ENCODE measurements at regions not wholly inside any gene's neighbourhood (a gene's known extent, or its start where the extent isn't known, plus 50 kb on each side); places are given as distances from the start of the nearest gene placed in this dataset.
"Not testable (repeated sequence)": the region's sequence is repeated elsewhere in the genome, so short reads cannot be mapped to it uniquely, and the experiment has no call there.

DNA sequence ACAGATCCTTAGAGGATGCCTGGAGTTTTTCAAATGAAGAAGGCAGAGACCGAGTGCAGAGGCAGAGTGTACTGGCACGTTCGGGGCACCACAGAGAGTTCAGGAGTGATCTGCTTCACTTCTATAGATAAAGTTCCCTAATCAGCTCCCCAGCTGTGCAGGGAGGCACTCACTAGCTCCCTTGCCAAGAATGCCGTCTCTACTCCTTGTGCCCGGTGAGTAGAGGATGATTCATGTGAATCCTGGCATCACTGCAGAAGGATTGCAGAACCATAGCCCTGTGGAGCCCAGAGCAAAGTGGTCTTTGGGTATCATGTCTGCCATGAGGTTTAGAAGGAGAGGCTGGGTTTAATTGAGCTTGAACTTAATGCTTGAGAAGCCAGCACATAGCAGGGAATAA lies 510.1 kb upstream of the RAB6C start:
- DNase-seq: no peak

GRCh38 chr2:129469871-129470270 lies 509.6 kb upstream of the RAB6C start:
- no peak for DNase-seq

- no peak for DNase-seq
Observed at GRCh38 chr2:129478902-129479517, 500.5 kb upstream of the RAB6C start.

DNA sequence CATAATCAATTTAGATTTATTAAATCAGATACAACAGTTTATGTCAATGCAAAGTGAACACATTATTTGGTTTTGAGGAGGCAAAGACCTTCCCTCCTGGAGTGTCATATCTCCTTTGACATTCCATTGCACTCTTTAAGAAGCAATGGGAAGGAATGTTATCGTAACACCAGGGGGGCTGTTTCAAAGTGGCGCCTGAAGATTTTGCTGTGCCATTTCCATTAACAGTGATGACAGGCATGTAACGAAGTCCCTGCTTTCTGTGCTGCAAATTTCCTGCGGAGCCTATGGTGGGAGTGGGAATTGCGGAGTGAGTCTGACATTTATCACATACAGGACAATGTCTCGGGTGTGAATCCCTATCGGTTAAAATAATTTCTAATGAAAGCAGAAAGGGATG lies 499.6 kb upstream of the RAB6C start:
- no peak for DNase-seq

DNA sequence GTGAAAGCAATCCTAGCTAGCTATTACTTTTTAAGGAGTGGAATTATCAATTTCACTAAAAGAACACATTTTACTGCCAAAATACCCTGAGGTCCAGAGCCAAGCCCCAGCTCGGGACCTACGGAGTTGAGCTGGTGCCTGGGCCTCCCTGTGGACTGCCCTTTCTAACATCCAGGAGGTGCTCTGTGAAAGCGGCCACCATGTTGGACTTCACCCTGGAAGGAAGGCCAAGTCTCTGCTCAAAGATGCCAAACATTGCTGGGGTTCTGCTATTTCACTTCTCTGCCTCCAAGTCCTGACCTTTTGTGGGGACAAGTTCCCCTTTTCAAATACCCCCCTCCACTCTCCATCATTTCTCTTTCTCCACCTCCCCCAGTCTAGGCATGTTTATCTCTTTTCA lies 498.7 kb upstream of the RAB6C start:
- DNase-seq: no peak

DNA sequence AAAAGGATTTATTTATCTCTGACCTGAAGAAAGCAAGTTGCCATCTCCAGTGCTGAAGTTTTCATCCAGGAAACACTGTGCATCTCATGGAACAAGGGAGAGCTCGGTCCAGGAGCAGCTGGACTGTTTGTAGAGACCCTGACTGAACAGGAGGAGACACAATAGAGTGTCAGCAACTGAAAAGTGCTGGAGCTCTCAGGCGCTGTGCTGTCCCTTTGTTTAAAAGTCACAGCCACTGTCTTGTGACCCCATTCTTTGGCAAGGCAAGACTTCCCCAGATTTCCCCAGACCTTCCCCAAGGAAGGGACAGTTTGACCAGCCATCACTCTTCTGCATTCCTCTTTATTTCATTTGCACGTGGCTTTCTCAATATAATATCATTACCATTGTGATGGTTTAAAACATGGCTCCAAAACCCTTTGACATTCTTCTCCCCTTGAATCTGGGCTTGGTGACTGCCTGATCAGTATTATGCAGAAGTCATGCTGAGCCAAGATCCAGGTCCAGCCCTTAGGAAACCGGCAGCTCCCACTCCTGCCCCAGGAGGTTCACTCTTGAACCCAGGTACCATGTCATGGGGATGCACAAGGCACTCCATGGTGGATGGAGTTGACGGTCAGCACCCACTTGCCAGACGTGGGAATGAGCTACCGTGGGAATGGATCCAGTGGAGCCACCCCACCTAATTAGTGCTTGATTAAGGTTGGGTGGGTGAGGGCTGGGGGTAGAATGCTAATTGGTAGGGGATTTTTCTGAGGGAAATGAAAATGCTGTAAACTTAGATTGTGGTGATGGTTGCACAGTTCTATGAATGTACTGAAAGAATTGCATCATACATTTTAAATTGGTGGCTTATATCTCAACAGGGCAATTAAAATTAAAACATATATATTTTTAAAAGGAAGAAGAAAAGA lies 497.9 kb upstream of the RAB6C start:
- DNase-seq: no peak

DNA sequence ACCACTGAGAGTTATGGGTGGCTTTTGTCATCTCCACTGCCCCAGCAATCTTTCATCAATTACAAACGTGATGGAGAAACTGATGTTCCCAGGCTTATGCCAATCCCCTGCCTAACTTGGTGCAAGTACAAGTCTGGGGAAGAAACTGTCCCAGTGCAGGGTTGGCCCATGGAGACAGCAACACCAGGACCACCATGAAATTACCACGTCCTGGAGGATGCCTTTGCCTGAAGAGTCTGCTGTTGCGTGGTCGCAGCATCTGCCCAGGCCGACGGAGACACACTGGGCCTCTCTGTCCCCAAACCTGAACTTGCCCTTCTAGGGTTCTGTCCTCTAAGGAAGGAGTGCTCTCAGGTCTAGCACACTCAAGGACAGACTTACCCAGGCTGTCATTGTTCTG lies 496.8 kb upstream of the RAB6C start:
- DNase-seq: no peak

- DNase-seq: no peak
Observed at GRCh38 chr2:129483366-129483765, 496.1 kb upstream of the RAB6C start.

DNA sequence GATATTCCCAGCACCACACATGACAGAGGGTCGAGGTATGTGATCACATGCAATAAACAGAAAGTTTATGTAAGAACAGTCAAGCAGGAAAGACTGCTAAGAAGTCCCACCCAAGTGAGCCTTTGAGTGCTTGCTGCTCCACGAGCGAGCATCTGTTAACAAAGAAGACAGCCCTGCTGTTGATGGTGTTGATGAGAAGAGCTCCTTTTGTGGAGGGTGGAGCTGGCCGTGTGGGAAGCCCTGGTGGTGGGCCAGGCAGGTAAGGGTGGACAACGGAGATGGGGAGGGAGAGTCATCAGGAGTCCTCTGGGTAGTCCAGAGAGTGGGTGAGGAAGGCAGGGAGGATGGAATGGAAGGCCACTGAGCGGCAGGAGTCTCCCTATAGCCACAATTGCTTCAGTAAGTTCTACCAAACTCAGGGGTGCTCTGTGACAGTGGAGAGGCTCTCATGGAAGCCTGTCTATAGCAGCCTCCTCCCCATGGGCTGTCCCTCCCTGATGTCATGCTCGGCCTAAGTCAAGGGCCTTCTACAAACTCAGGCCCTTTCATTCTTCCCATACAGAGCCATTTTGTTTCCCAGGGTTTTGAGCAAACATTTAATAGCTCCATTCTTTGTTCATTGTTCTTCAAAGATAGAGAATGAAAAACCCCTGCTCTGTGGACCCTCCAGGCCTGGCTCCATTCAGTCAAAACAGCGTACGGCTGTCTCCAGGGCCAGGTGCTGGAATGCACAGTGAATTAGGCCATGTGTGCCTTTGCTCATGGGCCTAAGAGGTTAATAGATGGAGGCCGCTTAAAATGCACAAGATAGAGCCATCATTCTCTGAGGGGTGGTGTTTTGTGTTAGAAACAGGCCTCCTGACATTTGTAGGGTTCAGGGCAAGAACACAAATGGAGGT lies 494.2 kb upstream of the RAB6C start:
- no peak for DNase-seq

- no peak for DNase-seq
Observed at GRCh38 chr2:129488376-129488775, 491.1 kb upstream of the RAB6C start.

DNA sequence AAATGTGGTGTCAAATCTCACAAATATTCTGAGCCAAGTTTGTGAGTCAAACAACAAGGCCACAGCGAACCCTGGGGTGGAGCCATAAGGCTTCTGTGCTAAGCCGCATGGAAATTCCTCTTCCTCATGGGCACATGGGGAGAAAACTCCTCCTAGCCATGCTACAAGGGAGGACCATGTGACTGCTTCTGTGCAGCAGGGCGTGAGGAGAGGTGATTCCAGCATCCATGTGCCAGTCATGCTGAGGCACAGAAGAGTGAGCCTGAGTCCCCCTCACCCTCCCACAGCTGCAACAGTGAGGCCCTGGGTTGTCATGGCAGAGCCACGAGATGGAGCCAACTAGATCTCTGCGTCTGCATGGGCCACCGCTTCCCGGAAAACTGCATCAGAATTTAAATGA lies 488.8 kb upstream of the RAB6C start:
- no peak for DNase-seq

DNA sequence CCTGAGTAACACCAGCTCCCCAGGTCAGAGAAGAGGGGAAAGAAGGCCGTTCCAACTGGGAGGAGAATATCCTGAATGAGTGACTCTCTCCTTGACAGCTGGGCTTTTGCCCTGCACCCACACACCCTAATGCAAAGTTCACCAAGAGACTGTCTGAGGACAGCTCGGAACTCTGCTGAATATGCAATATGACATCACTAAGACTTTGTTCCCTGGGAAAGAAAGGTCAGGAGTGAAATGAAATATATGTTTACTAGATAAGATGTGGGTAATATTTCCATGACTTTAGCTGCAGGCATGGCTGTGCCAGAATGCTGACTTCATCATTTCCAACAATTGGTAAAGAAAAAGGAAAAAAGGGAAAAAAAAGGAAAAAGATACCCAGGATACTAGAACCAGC lies 488.2 kb upstream of the RAB6C start:
- DNase-seq: no peak

DNA sequence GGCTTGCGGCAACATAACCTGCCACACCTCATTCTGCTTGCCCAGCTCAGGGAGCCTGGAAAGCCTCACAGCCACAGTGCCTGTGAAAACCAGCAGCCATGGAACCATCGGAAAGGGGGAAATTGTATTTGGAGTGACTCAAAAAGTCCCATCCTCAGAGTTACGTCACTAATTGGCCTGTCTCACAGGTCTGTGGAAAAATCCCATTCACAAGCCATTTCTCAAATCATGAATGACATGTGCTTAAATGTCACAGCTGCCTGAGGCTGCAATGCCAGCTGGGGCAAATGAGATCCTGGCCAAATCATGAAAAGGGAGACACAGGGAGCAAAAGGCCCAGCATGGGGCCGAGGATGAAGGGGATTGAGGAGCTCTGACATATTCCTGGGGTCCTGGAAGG lies 486.9 kb upstream of the RAB6C start:
- no peak for DNase-seq

DNA sequence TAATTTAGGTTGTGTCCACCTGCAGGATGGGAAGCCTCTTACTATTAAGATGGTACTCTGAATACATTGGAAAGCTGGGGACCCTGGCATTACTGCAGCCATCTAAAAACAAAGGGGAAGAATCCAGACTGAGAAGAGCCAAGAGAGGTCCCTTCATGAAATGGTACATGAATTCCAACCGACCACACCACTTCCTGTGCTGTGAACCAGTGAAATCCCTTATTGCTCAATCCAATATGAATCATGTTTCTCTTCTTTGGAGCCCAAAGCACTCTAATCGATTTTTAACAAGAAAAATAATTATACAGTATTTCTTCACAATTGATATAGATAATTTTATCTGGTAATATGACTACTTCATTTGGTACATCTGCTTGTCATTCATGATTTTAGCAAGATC lies 479.7 kb upstream of the RAB6C start:
- no peak for DNase-seq

GRCh38 chr2:129502781-129503180 lies 476.7 kb upstream of the RAB6C start:
- DNase-seq: no peak

- no peak for DNase-seq
Observed at GRCh38 chr2:129504646-129505045, 474.8 kb upstream of the RAB6C start.

DNA sequence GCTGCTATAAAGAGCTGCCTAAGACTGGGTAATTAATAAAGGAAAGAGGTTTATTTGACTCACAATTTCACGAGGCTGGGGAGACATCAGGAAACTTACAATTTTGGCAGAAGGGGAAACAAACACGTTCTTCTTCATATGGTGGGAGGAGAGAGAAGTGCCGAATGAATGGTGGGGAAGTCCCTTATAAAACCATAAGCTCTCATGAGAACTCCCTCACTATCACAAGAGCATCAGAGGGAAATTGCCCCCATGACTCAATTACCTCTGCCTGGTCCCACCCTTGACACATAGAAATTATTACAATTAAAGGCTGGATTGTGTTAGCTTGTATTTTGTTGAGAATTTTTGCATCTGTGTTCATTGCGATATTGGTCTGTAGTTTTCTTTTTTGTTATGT lies 460.5 kb upstream of the RAB6C start:
- DNase-seq: no peak

DNA sequence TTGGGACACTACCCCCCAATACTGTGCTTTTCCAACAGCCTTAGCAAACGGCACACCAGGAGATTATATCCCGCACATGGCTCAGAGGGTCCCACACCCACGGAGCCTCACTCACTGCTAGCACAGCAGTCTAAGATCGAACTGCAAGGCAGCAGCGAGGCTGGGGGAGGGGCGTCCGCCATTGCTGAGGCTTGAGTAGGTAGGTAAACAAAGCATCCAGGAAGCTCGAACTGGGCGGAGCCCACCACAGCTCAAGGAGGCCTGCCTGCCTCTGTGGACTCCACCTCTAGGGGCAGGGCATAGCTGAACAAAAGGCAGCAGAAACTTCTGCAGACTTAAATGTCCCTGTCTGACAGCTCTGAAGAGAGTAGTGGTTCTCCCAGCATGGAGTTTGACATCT lies 447.3 kb upstream of the RAB6C start:
- DNase-seq: not testable (repeated sequence)

DNA sequence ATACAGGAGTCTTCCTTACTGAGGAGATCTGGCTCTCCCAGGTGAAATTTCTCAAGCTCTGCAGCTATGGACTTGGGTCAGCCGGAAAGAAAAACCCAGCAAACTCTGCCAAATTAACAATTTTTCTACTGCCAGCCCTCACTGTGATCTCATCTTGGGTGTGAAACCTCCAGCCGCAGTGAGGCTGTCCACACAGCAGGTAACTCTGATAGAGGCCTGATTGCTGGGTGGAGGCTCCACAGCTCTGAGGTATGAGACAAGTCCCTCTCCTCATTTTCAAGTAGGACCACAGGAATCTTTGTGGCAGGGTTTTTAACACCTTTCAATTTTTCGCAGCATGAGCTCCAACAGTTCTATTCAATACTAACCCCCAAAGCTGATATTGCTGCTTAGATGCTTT lies 430.6 kb upstream of the RAB6C start:
- no peak for DNase-seq

- DNase-seq: no peak
Observed at GRCh38 chr2:129550536-129550935, 428.9 kb upstream of the RAB6C start.

GRCh38 chr2:129554373-129554772 lies 425.1 kb upstream of the RAB6C start:
- DNase-seq: no peak

DNA sequence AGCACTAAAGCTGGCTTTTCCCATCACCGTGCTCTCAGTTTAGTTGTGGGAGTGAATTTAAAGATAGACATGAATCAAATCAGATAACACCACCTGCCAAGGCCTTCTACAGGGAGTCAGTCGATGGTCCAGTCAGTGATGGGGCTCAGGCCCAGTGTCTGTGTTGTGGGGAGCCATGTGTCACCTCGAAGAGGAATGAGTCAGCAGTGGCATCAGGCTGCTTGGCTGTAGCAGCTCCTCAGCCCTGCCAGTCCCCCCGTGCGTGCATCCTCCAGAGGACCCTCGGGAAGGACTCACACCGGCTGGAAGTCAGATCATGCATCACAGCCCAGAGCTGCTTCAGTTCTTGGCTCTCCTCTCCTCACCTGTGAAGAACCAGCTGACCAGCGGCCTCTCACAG lies 420.4 kb upstream of the RAB6C start:
- no peak for DNase-seq

- DNase-seq: no peak
Observed at GRCh38 chr2:129565551-129566109, 413.8 kb upstream of the RAB6C start.
